Thoracic aorta (tissue), 2 donors: ENCODE measurements at regions not wholly inside any gene's neighbourhood (a gene's known extent, or its start where the extent isn't known, plus 50 kb on each side); places are given as distances from the start of the nearest gene placed in this dataset.

Source experiments
- ATAC-seq: fragments of 150-250 bp; one replicate; pipeline ENCODE4 v1.8.0; 2017; ENCODE audit warnings: low read depth; ENCODE audit not compliant: insufficient number of reproducible peaks, low FRiP score
- DNase-seq: peaks from one replicate; pipeline ENCODE4 v3.0.0-alpha.2; 2020; ENCODE audit warnings: low spot score
- H3K27ac ChIP-seq, 2 donors: fragments of 200-600 bp; sonication (generic); 1 replicate in 1 of 2; 2 replicates in 1 of 2; pipeline ENCODE4 v1.5.1; 2016; ENCODE audit warnings: mild to moderate bottlenecking in 2 of 2, moderate library complexity in 2 of 2
- H3K27me3 ChIP-seq: fragments of 200-600 bp; sonication (generic); replicated peaks from 2 replicates; pipeline ENCODE4 v1.6.0; 2016; ENCODE audit warnings: mild to moderate bottlenecking; ENCODE audit not compliant: insufficient read depth
- H3K36me3 ChIP-seq: fragments of 200-600 bp; sonication (generic); one replicate; pipeline ENCODE4 v1.5.1; 2016
- H3K4me1 ChIP-seq, 2 donors: fragments of 200-600 bp; sonication (generic); 1 replicate in 1 of 2; 2 replicates in 1 of 2; pipeline versions ENCODE4 v1.5.1 to v1.6.0; 2016; ENCODE audit warnings: low read depth in 2 of 2, mild to moderate bottlenecking in 1 of 2; ENCODE audit not compliant: control insufficient read depth in 1 of 2
- H3K4me3 ChIP-seq: fragments of 200-600 bp; sonication (generic); 2 replicates; pipeline ENCODE4 v1.5.1; 2016; ENCODE audit warnings: mild to moderate bottlenecking
- H3K9me3 ChIP-seq: fragments of 200-600 bp; sonication (generic); 2 replicates; pipeline ENCODE4 v1.5.1; 2016
- TF ChIP-seq, protein P1 (sequence below): fragments of 200-600 bp; sonication (generic); IDR thresholded peaks from one replicate; pipeline ENCODE4 v1.5.1; 2019; ENCODE audit warnings: antibody characterized with exemption

DNA sequence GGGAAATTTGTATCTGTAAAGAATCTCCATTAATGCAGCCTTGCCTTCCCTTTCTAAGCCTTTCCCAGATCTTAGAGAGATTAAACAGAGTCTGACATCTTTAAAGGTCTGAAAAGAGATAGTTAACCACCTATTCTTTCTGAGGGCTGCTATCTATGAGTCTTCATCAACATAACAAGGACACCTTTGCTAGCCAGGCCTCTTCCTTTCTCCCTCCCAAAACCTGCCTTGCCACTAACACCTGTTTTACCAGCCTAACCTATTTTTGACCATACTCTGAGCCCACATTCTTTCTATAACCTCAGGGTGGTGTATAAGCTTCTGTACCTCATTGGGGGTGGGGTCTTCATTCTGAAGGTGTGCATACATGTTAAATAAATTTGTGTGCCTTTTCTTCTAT, 217.1 kb downstream of the IPMK start:
- no peak for ATAC-seq
- TF ChIP-seq, protein P1, sequence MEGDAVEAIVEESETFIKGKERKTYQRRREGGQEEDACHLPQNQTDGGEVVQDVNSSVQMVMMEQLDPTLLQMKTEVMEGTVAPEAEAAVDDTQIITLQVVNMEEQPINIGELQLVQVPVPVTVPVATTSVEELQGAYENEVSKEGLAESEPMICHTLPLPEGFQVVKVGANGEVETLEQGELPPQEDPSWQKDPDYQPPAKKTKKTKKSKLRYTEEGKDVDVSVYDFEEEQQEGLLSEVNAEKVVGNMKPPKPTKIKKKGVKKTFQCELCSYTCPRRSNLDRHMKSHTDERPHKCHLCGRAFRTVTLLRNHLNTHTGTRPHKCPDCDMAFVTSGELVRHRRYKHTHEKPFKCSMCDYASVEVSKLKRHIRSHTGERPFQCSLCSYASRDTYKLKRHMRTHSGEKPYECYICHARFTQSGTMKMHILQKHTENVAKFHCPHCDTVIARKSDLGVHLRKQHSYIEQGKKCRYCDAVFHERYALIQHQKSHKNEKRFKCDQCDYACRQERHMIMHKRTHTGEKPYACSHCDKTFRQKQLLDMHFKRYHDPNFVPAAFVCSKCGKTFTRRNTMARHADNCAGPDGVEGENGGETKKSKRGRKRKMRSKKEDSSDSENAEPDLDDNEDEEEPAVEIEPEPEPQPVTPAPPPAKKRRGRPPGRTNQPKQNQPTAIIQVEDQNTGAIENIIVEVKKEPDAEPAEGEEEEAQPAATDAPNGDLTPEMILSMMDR: no peak
- H3K9me3 ChIP-seq: no peaks in the 10 kb centered on the region
- no peaks in the 10 kb centered on the region for H3K36me3 ChIP-seq
- H3K27ac ChIP-seq: no peak overlapping the region
- H3K4me1 ChIP-seq: no peaks in the 10 kb centered on the region
- no peaks in the 10 kb centered on the region for H3K27me3 ChIP-seq
- H3K4me3 ChIP-seq: no peak overlapping the region
- DNase-seq: no peak

DNA sequence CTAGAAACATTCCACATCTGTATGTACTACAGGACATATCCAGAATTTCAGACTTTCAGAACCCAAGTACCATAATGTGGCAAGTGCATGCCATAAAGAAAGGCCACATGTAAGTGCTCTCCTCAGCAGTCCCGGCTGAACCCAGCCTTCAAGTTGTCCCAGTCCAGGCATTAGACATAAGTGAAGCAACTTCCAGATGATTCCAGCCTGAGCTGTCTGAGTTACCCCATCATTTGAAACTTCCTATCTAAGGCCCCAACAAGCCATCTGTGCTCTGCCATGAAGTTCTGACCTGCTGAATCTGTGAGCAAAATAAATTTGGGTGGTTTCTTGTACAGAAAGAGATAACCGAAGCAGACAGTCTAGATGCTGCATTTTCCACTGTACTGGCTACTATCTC, 218.8 kb downstream of the IPMK start:
- Histone ChIP-seq H3K9me3 (no peaks in the 10 kb centered on the region), H3K4me1 (no peaks in the 10 kb centered on the region), H3K27ac (no peak overlapping the region), H3K4me3 (no peak overlapping the region), H3K27me3 (no peaks in the 10 kb centered on the region), H3K36me3 (no peaks in the 10 kb centered on the region)
- DNase-seq: no peak
- ATAC-seq: no peak
- TF ChIP-seq, protein P1: no peak

DNA sequence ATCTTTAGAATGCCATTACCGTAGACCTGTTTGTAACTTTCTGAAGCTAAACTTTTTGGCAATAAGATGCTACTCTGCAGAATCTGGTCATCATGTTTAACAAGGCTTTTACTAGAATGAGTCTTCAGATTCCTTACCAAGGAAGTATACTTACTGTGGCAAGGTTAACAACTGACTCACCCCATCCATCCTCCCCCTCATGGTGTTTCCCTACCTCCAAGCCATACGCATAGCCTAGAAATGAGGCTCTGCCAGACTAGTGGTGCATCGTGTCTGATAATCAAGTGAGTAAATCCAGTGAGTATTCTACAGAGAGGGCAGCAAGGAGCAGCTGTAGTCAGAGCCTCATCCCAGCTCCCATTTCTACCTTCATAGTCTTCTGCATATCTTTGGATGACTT, 223.6 kb downstream of the IPMK start:
- TF ChIP-seq, protein P1: no peak
- no peaks in the 10 kb centered on the region for H3K4me1 ChIP-seq
- H3K27ac ChIP-seq: no peak overlapping the region
- no peak overlapping the region for H3K4me3 ChIP-seq
- ATAC-seq (no peak), DNase-seq (no peak)
- H3K36me3 ChIP-seq: no peaks in the 10 kb centered on the region
- H3K27me3 ChIP-seq: no peaks in the 10 kb centered on the region
- H3K9me3 ChIP-seq: no peaks in the 10 kb centered on the region

DNA sequence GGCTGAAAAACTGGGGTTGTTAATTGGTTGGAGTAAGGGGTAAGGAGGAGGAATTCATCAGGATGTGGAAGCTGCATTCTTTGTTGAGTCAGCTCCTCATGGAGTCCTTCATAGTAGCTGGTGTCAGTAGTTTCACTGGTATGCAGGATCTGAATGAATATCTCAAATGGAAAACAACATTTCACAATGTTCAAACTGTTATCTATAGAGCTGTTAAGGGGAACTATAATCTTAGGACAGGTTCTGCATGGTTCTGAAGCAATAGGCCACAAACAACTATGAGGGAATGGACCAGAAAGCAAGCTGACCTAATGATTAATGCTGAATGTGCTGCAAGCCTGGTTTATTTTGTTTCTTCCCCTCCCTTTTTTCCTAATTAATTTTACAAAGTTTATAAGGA, 225.8 kb downstream of the IPMK start:
- TF ChIP-seq, protein P1: no peak
- no peaks in the 10 kb centered on the region for H3K9me3 ChIP-seq

DNA sequence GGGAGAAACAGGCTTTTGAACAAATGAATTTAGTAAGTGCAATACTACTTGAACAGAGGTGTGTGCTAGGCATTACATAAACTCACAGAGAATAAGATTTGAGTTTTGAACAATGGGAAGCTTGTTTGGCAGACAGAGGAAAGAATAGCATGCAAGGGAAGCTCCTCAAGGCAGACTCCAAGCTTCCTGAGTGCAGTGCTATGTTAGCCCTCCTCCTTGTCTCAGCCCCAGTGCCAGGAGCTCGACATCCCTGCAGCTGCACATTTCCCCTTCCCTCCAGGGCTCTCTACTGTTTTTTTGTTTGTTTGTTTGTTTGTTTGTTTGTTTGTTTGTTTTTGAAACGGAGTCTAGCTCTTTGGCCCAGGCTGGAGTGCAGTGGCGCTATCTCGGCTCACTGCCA, 237.5 kb downstream of the IPMK start:
- no peak for ATAC-seq
- no peaks in the 10 kb centered on the region for H3K27me3 ChIP-seq
- DNase-seq: no peak
- H3K27ac ChIP-seq: no peak overlapping the region
- no peaks in the 10 kb centered on the region for H3K9me3 ChIP-seq
- TF ChIP-seq, protein P1: no peak
- H3K4me3 ChIP-seq: no peak overlapping the region
- H3K36me3 ChIP-seq: no peaks in the 10 kb centered on the region
- H3K4me1 ChIP-seq: no peaks in the 10 kb centered on the region

More for the DNA sequence above, 225.8 kb downstream of the IPMK start:
- DNase-seq (no peak), ATAC-seq (no peak)
- no peaks in the 10 kb centered on the region for H3K27me3 ChIP-seq
- no peak overlapping the region for H3K27ac ChIP-seq
- no peaks in the 10 kb centered on the region for H3K36me3 ChIP-seq
- no peaks in the 10 kb centered on the region for H3K4me1 ChIP-seq
- no peak overlapping the region for H3K4me3 ChIP-seq
